ENCODE measurements at regions not wholly inside any gene's neighbourhood (a gene's known extent, or its start where the extent isn't known, plus 50 kb on each side); places are given as distances from the start of the nearest gene placed in this dataset.

DNA sequence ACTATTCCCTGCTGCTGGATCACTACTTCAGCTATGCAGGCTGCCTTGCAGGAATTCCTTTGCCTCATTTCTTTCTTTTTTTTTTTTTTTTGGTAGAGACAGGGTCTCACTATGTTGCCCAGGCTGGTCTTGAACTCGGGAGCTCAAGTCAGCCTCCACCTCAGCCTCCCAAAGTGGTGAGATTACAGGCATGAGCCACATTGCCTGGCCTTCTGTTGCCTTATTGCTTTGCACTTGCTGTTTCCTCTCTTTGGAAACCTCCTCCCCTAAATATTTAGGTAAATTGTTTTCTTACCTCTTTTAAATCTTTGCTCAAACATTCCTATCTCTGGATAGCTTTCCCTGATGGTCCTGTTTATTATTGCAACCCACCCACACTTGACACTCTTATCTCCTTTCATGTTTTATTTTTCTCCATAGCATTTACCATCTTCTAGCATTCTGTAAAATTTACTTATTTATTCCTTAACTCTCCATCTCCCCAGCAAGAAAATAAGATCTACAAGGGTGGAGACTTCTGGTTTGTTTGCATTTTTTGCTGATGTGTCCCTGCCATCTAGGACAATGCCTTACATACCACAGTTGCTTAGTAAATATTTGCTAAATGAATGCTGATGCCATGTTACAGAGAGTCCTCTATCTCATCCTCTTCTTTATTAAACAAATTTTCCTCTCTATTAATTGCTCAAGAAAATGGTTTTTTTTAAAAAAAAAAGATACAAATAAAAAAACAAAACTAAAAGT is 134.8 kb downstream of the P2RY1 start:
- DNase-seq (ENCODE audit: low spot score) = no peak
- TF ChIP-seq, protein P1, sequence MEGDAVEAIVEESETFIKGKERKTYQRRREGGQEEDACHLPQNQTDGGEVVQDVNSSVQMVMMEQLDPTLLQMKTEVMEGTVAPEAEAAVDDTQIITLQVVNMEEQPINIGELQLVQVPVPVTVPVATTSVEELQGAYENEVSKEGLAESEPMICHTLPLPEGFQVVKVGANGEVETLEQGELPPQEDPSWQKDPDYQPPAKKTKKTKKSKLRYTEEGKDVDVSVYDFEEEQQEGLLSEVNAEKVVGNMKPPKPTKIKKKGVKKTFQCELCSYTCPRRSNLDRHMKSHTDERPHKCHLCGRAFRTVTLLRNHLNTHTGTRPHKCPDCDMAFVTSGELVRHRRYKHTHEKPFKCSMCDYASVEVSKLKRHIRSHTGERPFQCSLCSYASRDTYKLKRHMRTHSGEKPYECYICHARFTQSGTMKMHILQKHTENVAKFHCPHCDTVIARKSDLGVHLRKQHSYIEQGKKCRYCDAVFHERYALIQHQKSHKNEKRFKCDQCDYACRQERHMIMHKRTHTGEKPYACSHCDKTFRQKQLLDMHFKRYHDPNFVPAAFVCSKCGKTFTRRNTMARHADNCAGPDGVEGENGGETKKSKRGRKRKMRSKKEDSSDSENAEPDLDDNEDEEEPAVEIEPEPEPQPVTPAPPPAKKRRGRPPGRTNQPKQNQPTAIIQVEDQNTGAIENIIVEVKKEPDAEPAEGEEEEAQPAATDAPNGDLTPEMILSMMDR (IDR thresholded peaks at IDR 0.05) = no peak

DNA sequence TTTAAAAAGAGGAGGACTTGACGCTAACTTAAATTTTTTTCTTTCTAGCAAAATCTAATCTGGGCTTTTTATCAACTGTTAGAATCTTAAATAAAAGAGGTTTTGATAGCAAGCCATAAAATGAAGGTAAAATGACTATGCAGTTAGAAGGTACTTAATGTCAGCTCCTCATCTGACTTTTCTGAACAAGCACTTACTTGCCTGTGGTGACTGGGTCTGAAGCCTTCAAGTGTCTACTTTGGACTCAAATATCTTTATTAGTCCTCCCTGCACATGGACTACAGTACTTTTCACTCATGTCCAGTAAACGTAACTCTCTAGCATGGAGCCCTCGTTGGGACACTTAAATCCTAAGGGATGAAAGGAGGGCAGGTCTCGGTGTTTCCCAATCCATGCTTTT is 135.9 kb downstream of the P2RY1 start:
- DNase-seq (ENCODE audit: low spot score) (no peak), ATAC-seq (ENCODE audit: low FRiP score) (no peak)
- TF ChIP-seq, protein P1 (IDR thresholded peaks at IDR 0.05) = no peak

More for the DNA sequence above, 134.8 kb downstream of the P2RY1 start:
- no peak for ATAC-seq (ENCODE audit: low FRiP score)

DNA sequence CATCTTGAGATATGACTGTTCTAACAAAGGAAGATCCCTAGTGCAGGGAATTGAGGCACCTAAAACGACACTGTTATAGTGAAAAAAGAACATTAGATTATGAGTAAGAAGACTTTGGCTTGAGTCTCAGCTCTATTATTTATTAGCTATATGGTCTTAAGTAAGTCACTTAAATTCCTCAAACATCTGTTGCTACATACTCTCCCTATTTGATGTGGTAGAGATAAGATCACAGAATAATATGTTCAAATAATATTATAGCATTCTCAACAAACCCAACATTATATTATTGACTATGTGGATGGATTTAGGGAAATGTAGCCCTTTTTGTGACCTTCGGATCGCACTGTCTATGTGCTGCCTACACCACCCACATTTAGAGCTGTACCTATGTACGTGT is 136.9 kb downstream of the P2RY1 start:
- ATAC-seq (ENCODE audit: low FRiP score) = no peak
- DNase-seq (ENCODE audit: low spot score) = no peak
- TF ChIP-seq, protein P1 (IDR thresholded peaks at IDR 0.05) = no peak

DNA sequence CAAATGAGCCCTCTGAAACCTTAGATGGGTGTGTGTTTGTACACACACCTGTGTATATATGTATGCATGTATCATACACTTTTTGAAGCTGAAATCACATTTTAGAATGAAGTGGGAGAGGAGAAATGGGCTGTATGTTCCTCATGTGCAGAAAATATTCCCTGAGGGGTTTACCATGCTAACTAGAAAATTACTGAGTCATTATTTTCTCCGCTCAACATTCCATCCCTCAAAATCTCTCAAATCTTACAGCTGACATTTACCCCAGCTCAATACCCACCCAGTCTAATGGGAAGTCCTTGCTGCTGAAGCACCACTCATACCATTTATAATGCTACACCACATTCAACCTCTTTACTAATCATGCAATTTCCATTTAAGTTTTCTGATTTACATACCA is 138.6 kb downstream of the P2RY1 start:
- no peak for DNase-seq (ENCODE audit: low spot score)
- TF ChIP-seq, protein P1 (IDR thresholded peaks at IDR 0.05) = no peak
- ATAC-seq (ENCODE audit: low FRiP score) = no peak

DNA sequence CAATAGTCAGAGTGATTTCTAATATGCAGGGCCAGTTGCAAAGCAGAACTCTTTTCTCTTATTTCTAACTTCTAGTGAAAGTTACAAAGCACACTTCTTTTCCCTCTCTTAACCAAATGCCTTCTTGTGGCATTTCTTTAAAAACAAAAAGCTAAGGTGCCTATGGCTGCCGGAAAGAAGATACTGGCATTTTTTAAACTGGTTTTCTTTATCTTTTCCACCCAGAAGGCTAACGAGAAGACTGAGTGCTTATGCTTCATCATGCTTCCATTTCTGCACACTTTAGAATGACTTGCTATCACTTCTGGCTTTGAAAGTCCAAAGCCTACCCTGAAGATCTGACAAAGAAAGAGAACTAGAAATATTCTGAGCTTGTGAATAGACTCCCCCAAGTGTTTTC is 141.3 kb downstream of the P2RY1 start:
- ATAC-seq (ENCODE audit: low FRiP score) = no peak
- TF ChIP-seq, protein P1 (IDR thresholded peaks at IDR 0.05) = no peak
- DNase-seq (ENCODE audit: low spot score) = no peak

DNA sequence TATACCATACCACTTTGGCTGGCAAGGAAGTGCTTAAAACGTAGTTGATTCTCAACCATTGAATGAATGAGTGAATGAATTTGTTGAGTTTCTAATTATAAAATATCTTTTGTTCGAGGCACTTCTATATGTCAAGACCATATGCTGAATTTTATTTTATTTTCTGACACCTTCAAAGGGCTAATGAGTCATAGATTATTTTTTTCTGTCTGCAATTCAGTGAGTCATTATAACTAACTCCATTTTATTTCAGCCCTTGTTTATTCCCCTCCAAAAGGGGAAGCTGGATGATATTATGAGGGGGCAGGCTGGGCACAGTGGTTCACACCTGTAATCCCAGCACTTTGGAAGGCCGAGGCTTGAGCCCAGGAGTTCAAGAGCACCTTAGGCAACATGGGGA is 142.4 kb downstream of the P2RY1 start:
- ATAC-seq (ENCODE audit: low FRiP score) (no peak), DNase-seq (ENCODE audit: low spot score) (no peak)
- TF ChIP-seq, protein P1 (IDR thresholded peaks at IDR 0.05) = no peak

DNA sequence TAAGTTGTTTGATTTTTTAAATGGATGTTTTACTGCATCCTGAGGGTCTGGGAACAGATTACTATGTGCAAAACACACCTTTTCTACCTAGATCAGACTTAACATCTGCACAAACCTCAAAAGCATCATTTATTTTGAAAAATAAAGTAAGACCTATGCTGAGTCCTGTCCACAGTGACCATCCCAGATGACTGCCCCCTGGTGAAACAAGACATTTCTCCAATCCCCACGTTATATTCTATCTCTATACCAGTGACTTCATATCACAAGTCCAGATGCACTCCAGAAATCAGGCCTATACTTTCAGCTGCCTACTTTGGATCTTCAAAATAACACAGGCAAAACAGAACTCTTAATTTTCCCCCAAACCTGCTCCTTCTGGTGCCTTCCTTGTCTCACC is 143.2 kb downstream of the P2RY1 start:
- ATAC-seq (ENCODE audit: low FRiP score) (no peak), DNase-seq (ENCODE audit: low spot score) (no peak)
- TF ChIP-seq, protein P1 (IDR thresholded peaks at IDR 0.05) = no peak
